ENCODE measurements at regions not wholly inside any gene's neighbourhood (a gene's known extent, or its start where the extent isn't known, plus 50 kb on each side); places are given as distances from the start of the nearest gene placed in this dataset.

- no peak for TF ChIP-seq CTCF (IDR thresholded peaks at IDR 0.05; ENCODE audit: low read depth, low read length)
- no peak for DNase-seq (ENCODE audit: extremely low read depth, low read depth)
Measured at GRCh38 chr13:64057372-64058020, 2641.8 kb upstream of the PCDH20 start.

- TF ChIP-seq CTCF (IDR thresholded peaks at IDR 0.05; ENCODE audit: low read depth, low read length) = no peak
- no peak for DNase-seq (ENCODE audit: extremely low read depth, low read depth)
Measured at GRCh38 chr13:64054321-64054720, 2638.7 kb upstream of the PCDH20 start.

- DNase-seq (ENCODE audit: extremely low read depth, low read depth) = no peak
- no peak for TF ChIP-seq CTCF (IDR thresholded peaks at IDR 0.05; ENCODE audit: low read depth, low read length)
Measured at GRCh38 chr13:64052521-64052920, 2636.9 kb upstream of the PCDH20 start.

GRCh38 chr13:64051278-64051677, 2635.6 kb upstream of the PCDH20 start:
- no peak for TF ChIP-seq CTCF (IDR thresholded peaks at IDR 0.05; ENCODE audit: low read depth, low read length)

GRCh38 chr13:64041296-64041695, 2625.6 kb upstream of the PCDH20 start:
- no peak for DNase-seq (ENCODE audit: extremely low read depth, low read depth)
- TF ChIP-seq CTCF (IDR thresholded peaks at IDR 0.05; ENCODE audit: low read depth, low read length) = no peak

More at GRCh38 chr13:64051278-64051677, 2635.6 kb upstream of the PCDH20 start:
- DNase-seq (ENCODE audit: extremely low read depth, low read depth) = no peak

GRCh38 chr13:64033921-64034320, 2618.3 kb upstream of the PCDH20 start:
- TF ChIP-seq CTCF (IDR thresholded peaks at IDR 0.05; ENCODE audit: low read depth, low read length) = no peak

GRCh38 chr13:64029343-64030093, 2613.9 kb upstream of the PCDH20 start:
- no peak for TF ChIP-seq CTCF (IDR thresholded peaks at IDR 0.05; ENCODE audit: low read depth, low read length)
- DNase-seq (ENCODE audit: extremely low read depth, low read depth) = no peak

More at GRCh38 chr13:64033921-64034320, 2618.3 kb upstream of the PCDH20 start:
- DNase-seq (ENCODE audit: extremely low read depth, low read depth) = no peak

Data from AG09319 (cell line).